ENCODE measurements at regions not wholly inside any gene's neighbourhood (a gene's known extent, or its start where the extent isn't known, plus 50 kb on each side); places are given as distances from the start of the nearest gene placed in this dataset.
"Not testable (repeated sequence)": the region's sequence is repeated elsewhere in the genome, so short reads cannot be mapped to it uniquely, and the experiment has no call there.

GRCh38 chrX:25503826-25504225, 488.1 kb upstream of the ARX start:
- DNase-seq (ENCODE audit: low spot score): no peak

DNA sequence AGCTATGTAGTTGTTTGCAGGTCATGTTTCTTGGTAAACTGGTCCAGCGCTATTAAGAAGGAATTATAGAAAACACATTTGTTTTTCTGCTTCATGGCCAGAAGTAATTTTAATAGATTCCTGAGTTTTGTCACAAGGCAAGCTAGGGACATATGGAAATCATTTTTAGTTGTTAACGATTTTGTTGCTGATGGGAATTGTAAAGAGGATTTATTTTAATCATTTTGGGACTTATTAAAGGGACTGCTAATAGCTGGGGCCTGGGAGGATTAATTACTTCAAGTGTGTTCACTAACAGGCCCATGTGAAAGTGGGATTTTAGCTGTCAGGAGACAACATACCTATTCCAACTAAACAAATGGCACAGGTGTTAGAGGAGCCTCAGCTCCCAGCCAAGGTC, 492.0 kb upstream of the ARX start:
- DNase-seq (ENCODE audit: low spot score): no peak

GRCh38 chrX:25519258-25519657, 503.5 kb upstream of the ARX start:
- DNase-seq (ENCODE audit: low spot score): no peak

- not testable (repeated sequence) for DNase-seq (ENCODE audit: low spot score)
Measured at GRCh38 chrX:25522443-25523010, 506.8 kb upstream of the ARX start.

DNA sequence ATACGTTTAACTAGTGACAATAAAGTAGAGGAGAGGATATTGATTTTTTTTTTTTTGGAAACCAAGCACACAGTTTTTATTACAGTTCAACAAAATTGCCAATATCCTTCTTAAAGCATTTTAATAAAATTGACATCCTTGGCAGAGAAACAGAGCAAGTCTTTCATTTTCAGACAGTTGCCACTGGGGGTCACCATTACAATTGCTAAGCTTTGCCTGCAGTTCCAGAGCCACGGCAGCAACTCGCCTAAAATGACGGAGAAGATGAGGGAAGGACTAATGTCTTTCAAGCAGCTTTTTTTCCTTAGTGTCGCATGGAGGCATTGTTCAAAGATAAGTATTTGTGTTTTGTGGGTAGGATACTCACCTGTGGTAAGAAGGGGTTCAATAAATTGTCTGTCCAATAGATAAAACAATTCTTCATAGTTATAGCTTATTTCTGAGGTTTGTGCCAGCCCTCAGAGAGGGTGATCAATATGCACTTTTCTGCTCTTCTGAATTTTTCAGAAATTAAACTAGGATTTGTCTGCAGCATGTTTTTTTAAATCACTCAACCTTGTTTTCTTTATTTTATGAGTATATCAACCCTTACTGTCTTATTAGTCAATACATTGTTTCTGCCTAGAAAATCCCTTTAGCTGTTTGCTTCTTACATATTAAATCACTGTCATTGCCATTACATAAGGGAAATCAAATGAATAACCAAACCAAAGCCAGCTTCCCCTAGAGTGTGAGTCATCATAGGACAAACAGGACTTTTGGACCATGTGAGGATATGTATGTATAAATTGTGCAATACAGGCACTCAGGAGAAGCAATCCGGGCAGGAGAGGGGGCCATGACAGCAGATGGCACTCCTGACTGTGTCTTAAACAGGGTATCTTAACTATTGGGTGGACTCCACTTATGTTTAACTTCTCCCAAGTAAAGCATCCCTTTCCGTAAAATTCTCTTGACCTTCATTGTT, 508.1 kb upstream of the ARX start:
- peak; percentile 43 for DNase-seq (ENCODE audit: low spot score)

- no peak for DNase-seq (ENCODE audit: low spot score)
Measured at GRCh38 chrX:25527156-25527555, 511.4 kb upstream of the ARX start.

- DNase-seq (ENCODE audit: low spot score): no peak
Measured at GRCh38 chrX:25527596-25527995, 511.8 kb upstream of the ARX start.

- no peak for DNase-seq (ENCODE audit: low spot score)
Measured at GRCh38 chrX:25531096-25531495, 515.3 kb upstream of the ARX start.

GRCh38 chrX:25534091-25534490, 518.3 kb upstream of the ARX start:
- DNase-seq (ENCODE audit: low spot score): no peak

DNA sequence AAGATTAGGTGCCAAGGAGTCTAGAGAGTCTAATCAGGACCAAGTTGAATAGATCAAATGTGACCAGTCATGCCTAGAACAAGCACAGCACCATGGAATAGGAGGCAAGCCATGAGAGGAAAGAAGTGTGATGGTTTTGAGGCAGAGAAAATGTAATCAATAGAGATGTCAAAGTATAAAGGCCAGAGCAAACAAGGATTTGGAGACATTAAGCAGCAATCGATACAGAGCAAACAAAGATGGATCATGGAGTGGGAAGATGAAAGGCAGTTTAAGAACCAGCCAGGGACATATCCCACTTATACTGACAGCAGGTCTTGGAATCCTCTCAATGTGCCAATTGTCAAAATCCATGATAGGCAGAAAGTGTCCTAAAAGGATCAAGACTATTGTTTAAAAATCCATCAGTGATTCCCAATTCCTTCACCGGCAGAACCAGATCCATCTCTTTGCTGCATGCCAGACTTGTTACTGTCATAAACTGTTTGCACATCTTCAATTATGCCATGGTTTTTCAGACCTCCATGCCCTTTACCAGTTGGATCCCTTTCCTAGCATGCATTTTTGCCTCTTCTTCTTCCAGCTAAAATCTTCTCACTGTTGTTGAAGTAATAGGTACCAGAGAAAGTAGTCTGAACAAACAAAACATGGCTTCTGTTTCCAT, 520.7 kb upstream of the ARX start:
- DNase-seq (ENCODE audit: low spot score): no peak

- no peak for DNase-seq (ENCODE audit: low spot score)
Measured at GRCh38 chrX:25537699-25538098, 521.9 kb upstream of the ARX start.

- no peak for DNase-seq (ENCODE audit: low spot score)
Measured at GRCh38 chrX:25544641-25545040, 528.9 kb upstream of the ARX start.

GRCh38 chrX:25548811-25549210, 533.0 kb upstream of the ARX start:
- DNase-seq (ENCODE audit: low spot score): no peak

DNA sequence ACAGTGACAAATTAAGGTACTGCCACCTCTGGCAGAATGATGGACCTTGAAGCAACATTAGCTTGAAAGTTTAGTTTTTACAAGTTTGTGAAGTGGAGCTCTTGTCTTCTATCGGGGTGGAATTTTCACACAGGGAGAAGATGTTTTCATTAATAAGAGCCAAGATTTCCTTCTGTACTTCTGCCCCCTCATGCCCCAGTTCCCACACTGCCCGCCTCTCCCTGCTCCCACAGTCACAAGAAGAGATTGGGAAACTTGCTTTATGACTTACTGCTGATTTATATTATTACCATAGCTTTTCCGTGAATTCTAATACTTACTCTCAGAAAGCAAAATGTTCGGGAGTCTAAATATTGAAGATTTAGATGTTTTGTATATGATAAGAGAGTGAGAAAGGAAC, 539.8 kb upstream of the ARX start:
- no peak for DNase-seq (ENCODE audit: low spot score)

DNA sequence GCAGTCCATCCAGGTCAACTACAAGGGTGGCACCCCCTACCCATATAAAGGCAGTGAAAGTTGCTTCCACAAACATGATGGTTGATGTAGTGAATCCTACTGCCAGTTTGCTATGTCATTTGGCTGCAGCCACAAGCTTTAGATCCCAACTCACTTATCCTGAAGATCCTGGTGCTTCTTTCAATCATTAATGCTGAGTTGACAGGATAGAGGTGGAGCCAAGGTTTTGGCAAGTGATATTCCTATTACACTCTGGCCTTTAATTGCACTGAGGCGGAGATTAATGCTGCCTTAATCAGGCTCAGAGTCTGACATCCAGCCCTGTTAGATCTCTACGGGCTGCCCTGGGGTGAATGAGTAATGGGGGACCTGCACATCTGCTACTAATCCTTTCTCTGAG, 542.4 kb upstream of the ARX start:
- DNase-seq (ENCODE audit: low spot score): no peak

GRCh38 chrX:25561190-25561589, 545.4 kb upstream of the ARX start:
- no peak for DNase-seq (ENCODE audit: low spot score)

DNA sequence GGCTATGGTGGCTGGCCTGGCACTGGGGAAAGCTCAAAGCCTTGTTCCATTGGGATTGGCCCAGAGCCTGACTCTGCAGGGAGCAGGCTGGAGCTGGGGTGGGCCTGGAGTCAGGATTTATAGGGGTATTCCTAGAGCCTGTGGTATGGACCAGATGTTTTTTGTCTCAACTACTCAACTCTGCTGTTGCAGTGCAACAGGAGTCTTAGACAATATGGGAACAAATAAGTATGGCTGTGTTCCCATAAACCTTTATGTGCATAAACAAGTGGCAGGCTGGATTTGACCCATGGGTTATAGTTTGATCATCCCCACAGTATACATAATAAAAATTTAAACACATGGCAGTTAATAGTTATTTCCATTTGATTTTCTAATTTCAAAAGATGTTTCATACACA, 557.9 kb upstream of the ARX start:
- no peak for DNase-seq (ENCODE audit: low spot score)

GRCh38 chrX:25596921-25597320, 541.2 kb upstream of the MAGEB18 start:
- DNase-seq (ENCODE audit: low spot score): no peak

- DNase-seq (ENCODE audit: low spot score): no peak
Measured at GRCh38 chrX:25597551-25597950, 540.6 kb upstream of the MAGEB18 start.

- DNase-seq (ENCODE audit: low spot score): no peak
Measured at GRCh38 chrX:25599061-25599460, 539.1 kb upstream of the MAGEB18 start.

- DNase-seq (ENCODE audit: low spot score): no peak
Measured at GRCh38 chrX:25600776-25601175, 537.4 kb upstream of the MAGEB18 start.

DNA sequence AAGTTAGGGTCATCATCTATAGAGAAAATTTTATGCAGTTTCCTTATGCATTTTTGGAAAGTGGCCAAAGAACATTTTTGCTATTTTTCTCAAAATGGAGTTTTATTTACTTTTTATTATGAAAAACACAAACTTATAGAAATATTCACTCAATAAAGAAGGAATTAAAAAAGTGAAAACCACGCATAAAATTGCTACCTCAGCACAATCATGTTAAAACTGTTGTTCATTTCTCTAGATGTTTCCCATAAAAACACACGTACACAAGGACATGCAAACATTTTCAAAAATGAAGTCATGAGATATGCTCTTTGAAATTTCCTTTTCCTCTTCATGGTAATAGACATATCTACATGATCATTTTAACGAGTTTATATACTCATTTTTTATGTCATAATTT, 536.8 kb upstream of the MAGEB18 start:
- DNase-seq (ENCODE audit: low spot score): no peak

- no peak for DNase-seq (ENCODE audit: low spot score)
Measured at GRCh38 chrX:25618248-25618647, 519.9 kb upstream of the MAGEB18 start.

Data from HT-29 (cell line).